H1 (cell line): ENCODE measurements at regions not wholly inside any gene's neighbourhood (a gene's known extent, or its start where the extent isn't known, plus 50 kb on each side); places are given as distances from the start of the nearest gene placed in this dataset.

Experiments
- CTCF ChIA-PET: fragments of 300-600 bp; sonication (Branson Sonifier 250); formaldehyde crosslinking; loops from one replicate; lab custom pipeline; 2021; ENCODE audit not compliant: partially characterized antibody; lab: Charles Lee
- POLR2A ChIA-PET: fragments of 300-600 bp; sonication (Branson Sonifier 250); formaldehyde crosslinking; loops from one replicate; lab custom pipeline; 2021; ENCODE audit warnings: inconsistent platforms; ENCODE audit not compliant: partially characterized antibody; lab: Charles Lee
- DNase-seq, 2 experiments: peaks; one replicate each; pipeline versions ENCODE4 v3.0.0 to v3.0.0-alpha.2; 2010 to 2022; ENCODE audit warnings: low spot score in 2 of 2, low read depth in 1 of 2, mixed read lengths in 1 of 2
- FAIRE-seq: peaks from 2 replicates; lab custom pipeline; 2011; peaks lifted over from hg19 to GRCh38; lab: Jason Lieb, UNC
- H2AFZ ChIP-seq: 2 replicates; pipeline ENCODE4 v1.8.1; 2012; ENCODE audit warnings: low read length, inconsistent platforms
- H2AK5ac ChIP-seq: 2 replicates; pipeline ENCODE4 v1.6.1; 2013; ENCODE audit warnings: low read depth, low read length
- H2BK120ac ChIP-seq: replicated peaks from 2 replicates; pipeline ENCODE3; 2013; ENCODE audit warnings: low read depth, low read length, inconsistent platforms
- H2BK12ac ChIP-seq: 2 replicates; pipeline ENCODE4 v1.6.1; 2013; ENCODE audit warnings: low read depth, low read length
- H2BK15ac ChIP-seq: 2 replicates; pipeline ENCODE4 v1.6.1; 2013; ENCODE audit warnings: low read length
- H2BK20ac ChIP-seq: 2 replicates; pipeline ENCODE4 v1.6.1; 2013; ENCODE audit warnings: low read length
- H2BK5ac ChIP-seq: 2 replicates; pipeline ENCODE4 v1.6.1; 2013; ENCODE audit warnings: low read depth, low read length
- H3K14ac ChIP-seq: 2 replicates; pipeline ENCODE4 v1.6.1; 2013; ENCODE audit warnings: inconsistent platforms; ENCODE audit not compliant: insufficient read length
- H3K18ac ChIP-seq: 2 replicates; pipeline ENCODE4 v1.6.1; 2013; ENCODE audit warnings: low read length; ENCODE audit errors: extremely low read depth
- H3K23ac ChIP-seq: 2 replicates; pipeline ENCODE4 v1.6.1; 2013; ENCODE audit warnings: inconsistent platforms; ENCODE audit not compliant: insufficient read length
- H3K23me2 ChIP-seq: 2 replicates; pipeline ENCODE4 v1.6.1; 2013; ENCODE audit warnings: low read depth, low read length
- H3K27ac ChIP-seq: 2 replicates; pipeline ENCODE4 v1.6.1; 2011; ENCODE audit warnings: low read depth, low read length, inconsistent platforms
- H3K27me3 ChIP-seq, 4 experiments: replicated peaks in 1 of 4; 1 replicate in 1 of 4; 2 replicates in 3 of 4; pipeline versions ENCODE4 v1.6.1 to v1.8.1; 2011 to 2013; ENCODE audit warnings: low read length in 3 of 4, mild to moderate bottlenecking in 3 of 4, inconsistent platforms in 2 of 4, mixed read lengths in 2 of 4, moderate library complexity in 1 of 4; ENCODE audit not compliant: control insufficient read depth in 3 of 4, insufficient read depth in 3 of 4; ENCODE audit errors: extremely low read depth in 1 of 4
- H3K36me3 ChIP-seq, 4 experiments: 2 replicates each; pipeline versions ENCODE4 v1.6.1 to v1.8.1; 2011 to 2013; ENCODE audit warnings: mild to moderate bottlenecking in 4 of 4, low read length in 3 of 4, moderate library complexity in 2 of 4, control low read depth in 1 of 4, inconsistent platforms in 1 of 4; ENCODE audit not compliant: insufficient read depth in 4 of 4, control insufficient read depth in 2 of 4
- H3K4ac ChIP-seq: replicated peaks from 2 replicates; pipeline ENCODE3; 2013; ENCODE audit warnings: low read length, low read depth, mixed read lengths, inconsistent platforms; ENCODE audit not compliant: insufficient read length
- H3K4me1 ChIP-seq, 4 experiments: replicated peaks in 1 of 4; 1 replicate in 1 of 4; 2 replicates in 3 of 4; pipeline versions ENCODE4 v1.6.1 to v1.8.1; 2011 to 2013; ENCODE audit warnings: low read length in 3 of 4, inconsistent platforms in 2 of 4, mixed read lengths in 1 of 4; ENCODE audit not compliant: insufficient read depth in 4 of 4, control insufficient read depth in 3 of 4
- H3K4me2 ChIP-seq, 2 experiments: 2 replicates each; pipeline versions ENCODE4 v1.6.1 to v1.8.1; 2011 to 2013; ENCODE audit warnings: low read depth in 2 of 2, low read length in 2 of 2, control low read depth in 1 of 2, inconsistent platforms in 1 of 2, mild to moderate bottlenecking in 1 of 2; ENCODE audit not compliant: insufficient read depth in 1 of 2
- H3K4me3 ChIP-seq, 4 experiments: fragments of 200-600, 300-600 bp in 1 of 4; sonication (generic), shearing (Covaris generic), sonication (Bioruptor Twin) in 1 of 4; 2 replicates each; pipeline versions ENCODE4 v1.5.1 to v1.8.1; 2011 to 2016; ENCODE audit warnings: low read length in 4 of 4, low read depth in 3 of 4, control low read depth in 2 of 4, inconsistent platforms in 2 of 4, mild to moderate bottlenecking in 2 of 4, mixed read lengths in 1 of 4, moderate library complexity in 1 of 4; ENCODE audit not compliant: insufficient read depth in 2 of 4; ENCODE audit errors: extremely low read depth in 1 of 4
- H3K56ac ChIP-seq: replicated peaks from 2 replicates; pipeline ENCODE3; 2013; ENCODE audit warnings: low read depth, mild to moderate bottlenecking, mixed read lengths, low read length, inconsistent platforms; ENCODE audit not compliant: insufficient read length
- H3K79me1 ChIP-seq: 2 replicates; pipeline ENCODE4 v1.6.1; 2013; ENCODE audit warnings: low read depth, low read length, control low read depth
- H3K79me2 ChIP-seq, 2 experiments: 2 replicates each; pipeline versions ENCODE4 v1.6.1 to v1.8.1; 2012 to 2013; ENCODE audit warnings: low read length in 2 of 2, mild to moderate bottlenecking in 2 of 2, inconsistent platforms in 1 of 2; ENCODE audit not compliant: insufficient read depth in 2 of 2, control insufficient read depth in 1 of 2
- H3K9ac ChIP-seq, 4 experiments: replicated peaks in 1 of 4; 1 replicate in 1 of 4; 2 replicates in 3 of 4; pipeline versions ENCODE4 v1.6.1 to v1.8.1; 2011 to 2013; ENCODE audit warnings: low read depth in 3 of 4, low read length in 3 of 4, control low read depth in 2 of 4, mild to moderate bottlenecking in 2 of 4, moderate library complexity in 2 of 4, inconsistent platforms in 1 of 4; ENCODE audit errors: extremely low read depth in 1 of 4
- H3K9me3 ChIP-seq, 2 experiments: 2 replicates each; pipeline versions ENCODE4 v1.6.1 to v1.8.1; 2012 to 2013; ENCODE audit warnings: mild to moderate bottlenecking in 2 of 2, moderate library complexity in 2 of 2, control low read depth in 1 of 2, inconsistent platforms in 1 of 2, low read depth in 1 of 2, low read length in 1 of 2, mixed read lengths in 1 of 2; ENCODE audit not compliant: insufficient read depth in 2 of 2
- H4K20me1 ChIP-seq, 2 experiments: replicated peaks in 1 of 2; 2 replicates each; pipeline versions ENCODE3 to v1.8.1; 2011 to 2013; ENCODE audit warnings: inconsistent platforms in 2 of 2, low read length in 2 of 2, mild to moderate bottlenecking in 1 of 2; ENCODE audit not compliant: insufficient read depth in 2 of 2, control insufficient read depth in 1 of 2
- H4K5ac ChIP-seq: 2 replicates; pipeline ENCODE4 v1.6.1; 2013; ENCODE audit warnings: low read length, low read depth, mixed read lengths, inconsistent platforms; ENCODE audit not compliant: insufficient read length
- H4K8ac ChIP-seq: 2 replicates; pipeline ENCODE4 v1.8.0; 2013; ENCODE audit warnings: mild to moderate bottlenecking, moderate library complexity, low read length, inconsistent platforms; ENCODE audit not compliant: insufficient read depth; ENCODE audit errors: extremely low read depth
- H4K91ac ChIP-seq: replicated peaks from 2 replicates; pipeline ENCODE3; 2013; ENCODE audit warnings: low read length, mixed read lengths, inconsistent platforms; ENCODE audit not compliant: insufficient read length
- ASH2L ChIP-seq: fragments of 200-600, 300-600 bp; sonication (generic); IDR thresholded peaks from one replicate; pipeline ENCODE4 v1.7.1; 2017; ENCODE audit warnings: low read length
- BACH1 ChIP-seq: IDR thresholded peaks from 2 replicates; pipeline ENCODE4 v1.6.1; 2012; ENCODE audit warnings: low read length, improper control_type of control experiment
- CBX8 ChIP-seq: fragments of 300-800, 300-1000 bp; sonication (generic); IDR thresholded peaks from 2 replicates; pipeline ENCODE4 v1.7.1; 2016; ENCODE audit warnings: low read depth, low read length, borderline replicate concordance
- E2F6 ChIP-seq: IDR thresholded peaks from 2 replicates; pipeline ENCODE4 v1.6.1; 2012; ENCODE audit warnings: inconsistent platforms
- RBBP5 ChIP-seq: IDR thresholded peaks from 2 replicates; pipeline ENCODE4 v1.7.1; 2012; ENCODE audit warnings: low read depth, mild to moderate bottlenecking, inconsistent platforms, low read length, moderate library complexity, borderline replicate concordance
- RFX5 ChIP-seq: IDR thresholded peaks from 2 replicates; pipeline ENCODE4 v1.6.1; 2011; ENCODE audit warnings: low read depth, low read length, improper control_type of control experiment, borderline replicate concordance
- SAP30 ChIP-seq: fragments of 300-600 bp; sonication (generic); IDR thresholded peaks from 2 replicates; pipeline ENCODE4 v1.7.1; 2012; ENCODE audit warnings: low read length, moderate library complexity, mild to moderate bottlenecking, inconsistent platforms; ENCODE audit not compliant: insufficient read depth, insufficient replicate concordance
- SP1 ChIP-seq: IDR thresholded peaks from 2 replicates; pipeline ENCODE4 v1.6.1; 2011; ENCODE audit warnings: low read depth, low read length
- SUZ12 ChIP-seq: fragments of 200-600 bp; sonication (generic); IDR thresholded peaks from 2 replicates; pipeline ENCODE4 v1.6.1; 2012; ENCODE audit warnings: mild to moderate bottlenecking, inconsistent platforms, low read length, moderate library complexity, mixed read lengths
- USF2 ChIP-seq: IDR thresholded peaks from 2 replicates; pipeline ENCODE4 v1.6.1; 2011; ENCODE audit warnings: low read length, improper control_type of control experiment
- YY1 ChIP-seq: IDR thresholded peaks from 2 replicates; pipeline ENCODE4 v1.6.1; 2011; ENCODE audit warnings: low read depth, mild to moderate bottlenecking, low read length
- WGBS, 2 experiments: shearing (Covaris generic) in 1 of 2; methylation state at CpG; one replicate each; pipeline versions ENCODE4 v1.1.6 to v1.1.7; 2013 to 2015; ENCODE audit warnings: low lambda C conversion rate in 2 of 2, mixed read lengths in 2 of 2, inconsistent platforms in 1 of 2, low coverage in 1 of 2, missing lambda C conversion rate in 1 of 2; ENCODE audit not compliant: insufficient replicate concordance in 2 of 2, insufficient coverage in 1 of 2, insufficient read length in 1 of 2; ENCODE audit errors: extremely low coverage in 1 of 2, missing lambda C conversion rate in 1 of 2; 5-methylcytosine and 5-hydroxymethylcytosine counted together

- Histone ChIP-seq H3K4me1 (no peaks in the 10 kb centered on the region), H4K20me1 (no peaks in the 10 kb centered on the region), H3K27ac (no peak overlapping the region), H3K4me3 (no peak overlapping the region), H2BK5ac (no peak overlapping the region), H3K9me3 (no peaks in the 10 kb centered on the region), H3K18ac (no peak overlapping the region), H3K14ac (no peak overlapping the region), H2BK12ac (no peak overlapping the region), H3K9ac (no peak overlapping the region), H4K8ac (no peak overlapping the region), H3K56ac (no peak overlapping the region), H2BK20ac (no peak overlapping the region), H2BK120ac (no peak overlapping the region), H3K27me3 (no peaks in the 10 kb centered on the region), H3K79me2 (no peaks in the 10 kb centered on the region), H3K4me2 (no peak overlapping the region), H4K91ac (no peak overlapping the region), H3K79me1 (no peaks in the 10 kb centered on the region), H3K23ac (no peak overlapping the region), H3K23me2 (no peaks in the 10 kb centered on the region), H3K36me3 (no peaks in the 10 kb centered on the region), H2AK5ac (no peak overlapping the region), H2AFZ (0 out of 2 replicates have a peak overlapping the region, but pooled peaks have one; percentile 41), H2BK15ac (no peak overlapping the region), H4K5ac (no peak overlapping the region), H3K4ac (no peak overlapping the region)
- FAIRE-seq (no peak), DNase-seq (no peak)
- POLR2A ChIA-PET: no interaction called here
- CTCF ChIA-PET: interaction anchor here (1.4 kb wide), 1 partner anchor 191 kb away, joined by 4 read pairs; no protein-coding TSS in a partner anchor
- 93% methylated on average over 4 of the region's 4 CpGs; no CpG with 5 or more reads in 1 of the 2 experiments for WGBS, 2 experiments
- TF ChIP-seq RBBP5 (no peak), SUZ12 (no peak), SAP30 (no peak), RFX5 (no peak), ASH2L (no peak), E2F6 (no peak), USF2 (no peak), BACH1 (no peak), CBX8 (no peak), SP1 (no peak), YY1 (no peak)
Measured at GRCh38 chr9:18002718-18003438, 424.0 kb downstream of the SH3GL2 start.
